C4-2B (cell line): ENCODE measurements at regions not wholly inside any gene's neighbourhood (a gene's known extent, or its start where the extent isn't known, plus 50 kb on each side); places are given as distances from the start of the nearest gene placed in this dataset.

Experiments used
- ZFX ChIP-seq: fragments of 450-650 bp; IDR thresholded peaks from 2 replicates; pipeline ENCODE4 v1.6.1; 2017
- TF ChIP-seq, protein P1 (sequence below): fragments of 450-650 bp; conservative IDR thresholded peaks from 2 replicates; pipeline ENCODE4 v1.5.1; 2017; ENCODE audit warnings: mild to moderate bottlenecking

DNA sequence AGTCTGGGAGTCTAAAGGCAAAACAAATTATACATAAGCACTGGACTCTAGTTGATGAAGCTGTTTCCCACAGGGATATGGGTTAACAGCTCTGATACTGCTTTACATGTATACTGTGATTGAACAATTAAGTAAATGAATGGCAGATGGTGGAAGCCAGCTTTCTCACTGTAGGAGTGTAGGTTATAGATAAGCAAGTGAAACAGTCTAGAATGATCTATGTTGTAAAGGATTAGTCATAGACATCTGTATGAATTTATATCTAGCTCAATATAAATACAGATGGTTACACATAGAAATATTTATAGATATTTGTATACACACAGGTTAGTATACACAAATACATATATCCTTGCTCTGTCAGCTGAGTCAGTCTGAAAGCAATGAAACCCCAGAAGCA lies 276.1 kb downstream of the PPARGC1A start:
- TF ChIP-seq, protein P1, sequence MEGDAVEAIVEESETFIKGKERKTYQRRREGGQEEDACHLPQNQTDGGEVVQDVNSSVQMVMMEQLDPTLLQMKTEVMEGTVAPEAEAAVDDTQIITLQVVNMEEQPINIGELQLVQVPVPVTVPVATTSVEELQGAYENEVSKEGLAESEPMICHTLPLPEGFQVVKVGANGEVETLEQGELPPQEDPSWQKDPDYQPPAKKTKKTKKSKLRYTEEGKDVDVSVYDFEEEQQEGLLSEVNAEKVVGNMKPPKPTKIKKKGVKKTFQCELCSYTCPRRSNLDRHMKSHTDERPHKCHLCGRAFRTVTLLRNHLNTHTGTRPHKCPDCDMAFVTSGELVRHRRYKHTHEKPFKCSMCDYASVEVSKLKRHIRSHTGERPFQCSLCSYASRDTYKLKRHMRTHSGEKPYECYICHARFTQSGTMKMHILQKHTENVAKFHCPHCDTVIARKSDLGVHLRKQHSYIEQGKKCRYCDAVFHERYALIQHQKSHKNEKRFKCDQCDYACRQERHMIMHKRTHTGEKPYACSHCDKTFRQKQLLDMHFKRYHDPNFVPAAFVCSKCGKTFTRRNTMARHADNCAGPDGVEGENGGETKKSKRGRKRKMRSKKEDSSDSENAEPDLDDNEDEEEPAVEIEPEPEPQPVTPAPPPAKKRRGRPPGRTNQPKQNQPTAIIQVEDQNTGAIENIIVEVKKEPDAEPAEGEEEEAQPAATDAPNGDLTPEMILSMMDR = no peak
- TF ChIP-seq ZFX = no peak
